ENCODE measurements at regions not wholly inside any gene's neighbourhood (a gene's known extent, or its start where the extent isn't known, plus 50 kb on each side); places are given as distances from the start of the nearest gene placed in this dataset.

DNA sequence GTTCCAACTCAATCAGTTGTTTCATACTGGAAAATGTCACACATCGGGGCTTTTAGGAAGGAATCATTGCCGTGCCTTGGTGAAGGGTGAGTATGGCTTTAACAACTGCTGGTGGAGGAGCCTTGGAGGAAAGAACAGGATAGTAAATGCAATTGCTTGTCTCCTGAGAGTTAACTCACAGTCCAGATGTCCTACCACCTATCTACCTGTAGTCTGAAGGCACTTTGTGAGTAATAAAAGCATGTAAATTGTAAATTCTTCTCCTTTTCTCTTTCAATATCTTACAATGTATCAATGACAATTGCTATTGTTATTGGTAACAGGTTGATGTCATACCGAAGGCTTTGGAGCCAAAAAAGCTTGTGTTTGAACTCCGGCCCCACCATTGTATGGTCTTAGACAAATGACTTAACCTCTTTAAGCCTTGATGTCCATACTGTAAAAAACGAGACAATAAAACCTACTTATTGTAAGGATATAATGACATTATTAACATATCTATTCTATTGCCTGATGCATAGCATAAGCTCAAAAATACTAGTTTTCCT lies 397.4 kb downstream of the ADAMTS20 start:
- intact Hi-C loops (cut with DNase I): no loop called here
- Histone ChIP-seq H3K4me1 (no peaks in the 10 kb centered on the region), H3K27ac (no peak overlapping the region), H3K36me3 (no peaks in the 10 kb centered on the region), H3K27me3 (no peaks in the 10 kb centered on the region), H3K4me3 (no peak overlapping the region), H3K9ac (ENCODE audit: low read depth in 2 of 2, low read length in 2 of 2) (no peak overlapping the region), H3K9me3 (no peaks in the 10 kb centered on the region)
- TF ChIP-seq, protein P1, sequence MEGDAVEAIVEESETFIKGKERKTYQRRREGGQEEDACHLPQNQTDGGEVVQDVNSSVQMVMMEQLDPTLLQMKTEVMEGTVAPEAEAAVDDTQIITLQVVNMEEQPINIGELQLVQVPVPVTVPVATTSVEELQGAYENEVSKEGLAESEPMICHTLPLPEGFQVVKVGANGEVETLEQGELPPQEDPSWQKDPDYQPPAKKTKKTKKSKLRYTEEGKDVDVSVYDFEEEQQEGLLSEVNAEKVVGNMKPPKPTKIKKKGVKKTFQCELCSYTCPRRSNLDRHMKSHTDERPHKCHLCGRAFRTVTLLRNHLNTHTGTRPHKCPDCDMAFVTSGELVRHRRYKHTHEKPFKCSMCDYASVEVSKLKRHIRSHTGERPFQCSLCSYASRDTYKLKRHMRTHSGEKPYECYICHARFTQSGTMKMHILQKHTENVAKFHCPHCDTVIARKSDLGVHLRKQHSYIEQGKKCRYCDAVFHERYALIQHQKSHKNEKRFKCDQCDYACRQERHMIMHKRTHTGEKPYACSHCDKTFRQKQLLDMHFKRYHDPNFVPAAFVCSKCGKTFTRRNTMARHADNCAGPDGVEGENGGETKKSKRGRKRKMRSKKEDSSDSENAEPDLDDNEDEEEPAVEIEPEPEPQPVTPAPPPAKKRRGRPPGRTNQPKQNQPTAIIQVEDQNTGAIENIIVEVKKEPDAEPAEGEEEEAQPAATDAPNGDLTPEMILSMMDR (IDR thresholded peaks at IDR 0.05): no peak
- DNase-seq: no peak

DNA sequence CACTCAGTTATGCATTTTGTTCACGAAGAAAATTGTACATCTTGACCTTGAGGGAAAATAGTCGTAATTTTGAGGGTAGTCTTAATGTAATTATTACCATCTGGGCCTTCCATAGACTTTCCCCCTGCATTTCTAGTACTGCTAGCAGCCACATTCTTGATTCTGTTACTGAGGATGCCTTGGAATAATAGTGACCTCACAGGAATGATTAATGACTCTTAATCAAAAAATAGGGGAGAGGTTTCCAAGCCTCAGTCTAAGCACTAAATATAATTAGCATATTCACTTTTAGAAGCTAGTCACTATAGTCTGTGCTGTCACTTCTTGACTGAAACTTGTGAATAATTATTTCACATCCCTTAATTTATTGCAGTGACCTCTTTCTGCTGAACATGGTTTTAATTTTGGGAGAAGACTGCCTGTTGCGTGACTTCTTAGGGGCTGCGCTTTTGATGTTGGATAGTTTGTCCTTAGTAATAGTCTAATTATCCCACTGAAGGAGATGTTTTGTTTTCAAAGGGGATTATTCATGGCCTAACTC lies 400.5 kb downstream of the ADAMTS20 start:
- Histone ChIP-seq H3K9me3 (no peaks in the 10 kb centered on the region), H3K4me3 (no peak overlapping the region), H3K9ac (ENCODE audit: low read depth in 2 of 2, low read length in 2 of 2) (no peak overlapping the region), H3K27ac (no peak overlapping the region), H3K4me1 (no peaks in the 10 kb centered on the region), H3K36me3 (no peaks in the 10 kb centered on the region), H3K27me3 (no peaks in the 10 kb centered on the region)
- TF ChIP-seq, protein P1 (IDR thresholded peaks at IDR 0.05): no peak
- intact Hi-C loops (cut with DNase I): no loop called here
- no peak for DNase-seq

DNA sequence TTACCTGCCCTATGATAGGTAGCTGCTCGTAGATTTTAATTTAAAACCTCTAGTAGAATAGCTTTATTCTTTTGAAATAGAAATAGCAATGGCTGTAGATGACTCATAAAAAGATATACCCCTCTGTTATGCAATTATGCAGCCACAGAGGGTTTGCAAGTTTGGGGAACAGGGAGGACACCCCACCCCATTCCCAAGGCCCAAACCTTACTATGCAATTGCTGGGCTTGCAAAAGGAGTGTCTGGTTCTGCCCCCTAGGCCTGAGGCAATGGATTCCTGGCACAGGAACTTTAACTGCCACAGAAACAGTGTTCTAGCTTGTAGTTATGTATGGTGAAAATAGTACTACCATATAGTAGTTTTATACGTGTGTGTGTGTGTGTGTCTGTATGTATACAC lies 403.3 kb downstream of the ADAMTS20 start:
- TF ChIP-seq, protein P1 (IDR thresholded peaks at IDR 0.05): no peak
- Histone ChIP-seq H3K9me3 (no peaks in the 10 kb centered on the region), H3K27ac (no peak overlapping the region), H3K27me3 (no peaks in the 10 kb centered on the region), H3K4me1 (no peaks in the 10 kb centered on the region), H3K4me3 (no peak overlapping the region), H3K9ac (ENCODE audit: low read depth in 2 of 2, low read length in 2 of 2) (no peak overlapping the region), H3K36me3 (no peaks in the 10 kb centered on the region)
- DNase-seq: no peak
- intact Hi-C loops (cut with DNase I): no loop called here

DNA sequence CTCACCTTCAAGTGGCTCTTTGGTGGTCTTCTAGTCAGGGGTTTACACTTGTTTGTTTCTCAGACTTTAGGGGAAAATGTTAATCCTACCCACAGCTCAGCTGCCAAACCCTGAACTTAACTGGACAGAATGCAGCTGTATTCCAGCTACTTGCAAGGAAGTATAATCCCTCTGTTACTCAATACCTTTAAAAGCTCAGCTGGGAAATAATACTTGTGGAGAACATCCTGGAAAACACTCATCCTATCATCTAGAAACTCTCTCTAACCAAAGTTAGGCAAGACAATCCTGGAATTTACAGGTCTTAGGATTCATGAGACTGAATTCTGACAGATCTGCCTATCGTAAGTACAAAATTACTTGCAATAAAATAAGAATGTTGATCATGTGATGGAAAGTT lies 404.1 kb downstream of the ADAMTS20 start:
- Histone ChIP-seq H3K9ac (ENCODE audit: low read depth in 2 of 2, low read length in 2 of 2) (no peak overlapping the region), H3K27ac (no peak overlapping the region), H3K36me3 (no peaks in the 10 kb centered on the region), H3K27me3 (no peaks in the 10 kb centered on the region), H3K4me3 (no peak overlapping the region), H3K9me3 (no peaks in the 10 kb centered on the region), H3K4me1 (no peaks in the 10 kb centered on the region)
- DNase-seq: no peak
- TF ChIP-seq, protein P1 (IDR thresholded peaks at IDR 0.05): no peak
- intact Hi-C loops (cut with DNase I): no loop called here

DNA sequence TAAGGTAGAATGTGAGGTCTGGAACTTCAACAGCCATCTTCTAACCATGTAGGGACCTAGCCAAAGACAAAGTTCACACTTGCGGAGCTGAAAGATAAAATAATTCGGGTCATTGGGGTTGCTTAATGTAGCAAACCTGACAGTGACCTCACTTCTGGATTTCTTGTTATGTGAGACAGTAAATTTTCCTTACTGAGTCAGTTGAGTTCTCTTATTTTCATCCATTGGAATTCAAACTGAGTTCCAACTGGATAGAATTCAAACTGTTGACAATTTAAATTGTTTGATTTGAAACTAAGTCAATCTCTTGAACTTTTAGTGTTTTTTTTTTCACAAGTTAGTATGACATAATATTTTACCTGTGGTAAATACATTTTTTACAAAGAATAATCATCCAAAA lies 406.5 kb downstream of the ADAMTS20 start:
- H3K27me3 ChIP-seq: no peaks in the 10 kb centered on the region
- no peak overlapping the region for H3K9ac ChIP-seq (ENCODE audit: low read depth in 2 of 2, low read length in 2 of 2)
- no peaks in the 10 kb centered on the region for H3K36me3 ChIP-seq
- TF ChIP-seq, protein P1 (IDR thresholded peaks at IDR 0.05): no peak
- no peak for DNase-seq
- no peak overlapping the region for H3K4me3 ChIP-seq
- H3K27ac ChIP-seq: no peak overlapping the region
- no peaks in the 10 kb centered on the region for H3K9me3 ChIP-seq
- H3K4me1 ChIP-seq: no peaks in the 10 kb centered on the region
- intact Hi-C loops (cut with DNase I): no loop called here
